ENCODE measurements at regions not wholly inside any gene's neighbourhood (a gene's known extent, or its start where the extent isn't known, plus 50 kb on each side); places are given as distances from the start of the nearest gene placed in this dataset.
A peak's percentile ranks its signal among the peaks of the same experiment; 100 is the strongest.

DNA sequence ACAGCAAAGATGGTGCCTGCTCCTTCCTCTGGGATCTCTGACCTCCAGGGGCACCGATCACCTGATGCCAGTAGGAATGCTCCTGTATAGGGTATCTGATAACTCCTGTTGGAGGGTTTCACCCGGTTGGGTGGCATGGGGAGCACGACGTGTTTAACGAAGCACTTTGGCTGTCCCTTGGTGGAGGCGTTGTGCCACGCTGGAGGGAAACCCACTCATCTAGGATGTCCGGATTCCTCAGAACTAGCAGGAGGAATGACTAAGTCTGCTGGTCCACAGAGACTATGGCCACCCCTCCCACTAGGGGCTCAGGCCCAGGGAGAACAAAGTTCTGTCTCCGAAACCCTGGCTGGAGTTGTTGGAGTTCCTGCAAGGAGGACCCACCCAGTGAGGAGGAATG lies 1624.4 kb downstream of the GRIK2 start:
- no peak overlapping the region for H3K4me3 ChIP-seq (ENCODE audit: low read length)

GRCh38 chr6:103011605-103012004 lies 1618.1 kb downstream of the GRIK2 start:
- Histone ChIP-seq H3K36me3 (ENCODE audit: control insufficient read depth, insufficient read depth, low read length) (no peaks in the 10 kb centered on the region), H3K9me3 (ENCODE audit: control insufficient read depth, low read depth, low read length) (no peaks in the 10 kb centered on the region), H3K4me3 (ENCODE audit: low read length) (no peak overlapping the region), H3K4me1 (ENCODE audit: control insufficient read depth, insufficient read depth, low read length) (no peaks in the 10 kb centered on the region), H3K27ac (ENCODE audit: low read length) (no peak overlapping the region), H3K27me3 (ENCODE audit: control insufficient read depth, insufficient read depth, low read length) (no peaks in the 10 kb centered on the region)
- WGBS (ENCODE audit: insufficient coverage, low lambda C conversion rate): 10% methylated on average over 1 of the region's 2 CpGs
- no peak for DNase-seq

More for the DNA sequence above, 1624.4 kb downstream of the GRIK2 start:
- Histone ChIP-seq H3K4me1 (ENCODE audit: control insufficient read depth, insufficient read depth, low read length) (no peaks in the 10 kb centered on the region), H3K27me3 (ENCODE audit: control insufficient read depth, insufficient read depth, low read length) (no peaks in the 10 kb centered on the region), H3K27ac (ENCODE audit: low read length) (no peak overlapping the region), H3K9me3 (ENCODE audit: control insufficient read depth, low read depth, low read length) (no peaks in the 10 kb centered on the region), H3K36me3 (ENCODE audit: control insufficient read depth, insufficient read depth, low read length) (no peaks in the 10 kb centered on the region)
- WGBS (ENCODE audit: insufficient coverage, low lambda C conversion rate): no CpG with 5 or more reads among the region's 9 CpGs
- DNase-seq: no peak

DNA sequence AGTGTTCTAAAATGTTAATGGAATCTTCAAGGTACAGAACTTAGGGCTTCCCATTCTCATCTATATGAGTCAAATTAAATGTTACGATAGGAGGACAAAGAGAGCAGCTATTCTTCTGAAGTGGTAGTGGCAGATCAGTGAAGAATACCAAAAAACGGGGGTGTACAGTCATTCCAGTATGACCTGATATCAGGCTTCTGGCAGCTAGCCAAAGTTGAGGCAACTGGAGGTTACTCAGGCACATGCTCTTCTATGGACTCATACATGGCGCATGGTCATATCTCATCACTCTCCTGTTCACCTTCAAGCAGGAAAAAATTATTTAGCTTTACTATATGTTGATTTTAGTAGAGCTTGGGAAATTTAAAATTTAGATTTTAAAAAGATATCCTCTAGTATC lies 1608.8 kb downstream of the GRIK2 start:
- WGBS (ENCODE audit: insufficient coverage, low lambda C conversion rate): 80% methylated on average over 2 of the region's 3 CpGs
- H3K36me3 ChIP-seq (ENCODE audit: control insufficient read depth, insufficient read depth, low read length): no peaks in the 10 kb centered on the region
- H3K4me3 ChIP-seq (ENCODE audit: low read length): no peak overlapping the region
- H3K4me1 ChIP-seq (ENCODE audit: control insufficient read depth, insufficient read depth, low read length): no peaks in the 10 kb centered on the region
- no peak for DNase-seq
- H3K27ac ChIP-seq (ENCODE audit: low read length): no peak overlapping the region
- H3K9me3 ChIP-seq (ENCODE audit: control insufficient read depth, low read depth, low read length): no peaks in the 10 kb centered on the region
- H3K27me3 ChIP-seq (ENCODE audit: control insufficient read depth, insufficient read depth, low read length): no peaks in the 10 kb centered on the region

DNA sequence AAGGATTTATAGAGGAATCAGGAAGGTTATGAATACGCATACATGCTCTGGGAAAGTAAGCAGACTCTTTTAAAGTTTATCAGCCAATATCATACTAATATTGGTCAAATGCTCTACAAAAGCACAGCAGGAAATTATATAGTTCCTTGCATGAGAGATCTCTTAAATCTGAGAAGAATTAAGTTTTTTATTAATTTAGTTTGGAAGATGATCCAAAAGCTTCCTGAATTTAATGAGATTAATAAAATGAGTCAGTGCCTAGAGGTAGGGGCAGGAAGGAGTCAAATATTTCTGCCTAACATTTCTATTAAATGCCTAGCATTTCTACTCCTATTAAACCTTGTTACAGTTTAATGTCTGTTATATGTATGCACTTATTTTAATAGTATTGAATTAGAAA lies 1608.2 kb downstream of the GRIK2 start:
- 100% methylated on average over 1 of the region's 1 CpG for WGBS (ENCODE audit: insufficient coverage, low lambda C conversion rate)
- H3K27me3 ChIP-seq (ENCODE audit: control insufficient read depth, insufficient read depth, low read length): no peaks in the 10 kb centered on the region
- no peaks in the 10 kb centered on the region for H3K36me3 ChIP-seq (ENCODE audit: control insufficient read depth, insufficient read depth, low read length)
- no peak for DNase-seq
- no peak overlapping the region for H3K4me3 ChIP-seq (ENCODE audit: low read length)
- H3K27ac ChIP-seq (ENCODE audit: low read length): no peak overlapping the region
- H3K9me3 ChIP-seq (ENCODE audit: control insufficient read depth, low read depth, low read length): no peaks in the 10 kb centered on the region
- H3K4me1 ChIP-seq (ENCODE audit: control insufficient read depth, insufficient read depth, low read length): no peaks in the 10 kb centered on the region

DNA sequence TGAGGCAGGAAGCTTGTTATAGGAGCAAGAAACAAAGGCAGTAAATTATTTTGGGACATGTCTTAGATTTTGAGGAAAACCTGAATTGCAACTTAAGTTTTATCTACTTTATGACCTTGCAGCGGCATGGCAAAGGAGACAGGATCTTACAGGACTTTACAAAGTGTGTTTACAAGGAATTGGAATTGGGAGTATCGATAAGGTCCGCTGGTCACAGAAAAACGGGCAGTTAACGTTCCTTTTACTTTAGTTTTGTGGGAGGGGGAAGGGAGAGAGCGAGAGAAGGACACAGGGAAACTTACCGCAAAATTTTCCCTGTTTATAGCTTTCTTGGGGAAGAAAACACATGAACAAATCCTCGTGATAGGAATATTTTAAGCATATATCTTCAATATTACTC lies 1607.2 kb downstream of the GRIK2 start:
- Histone ChIP-seq H3K27me3 (ENCODE audit: control insufficient read depth, insufficient read depth, low read length) (no peaks in the 10 kb centered on the region), H3K27ac (ENCODE audit: low read length) (no peak overlapping the region), H3K36me3 (ENCODE audit: control insufficient read depth, insufficient read depth, low read length) (no peaks in the 10 kb centered on the region), H3K4me3 (ENCODE audit: low read length) (peak overlapping the region; percentile 16), H3K4me1 (ENCODE audit: control insufficient read depth, insufficient read depth, low read length) (no peaks in the 10 kb centered on the region), H3K9me3 (ENCODE audit: control insufficient read depth, low read depth, low read length) (no peaks in the 10 kb centered on the region)
- no CpG with 5 or more reads among the region's 8 CpGs for WGBS (ENCODE audit: insufficient coverage, low lambda C conversion rate)
- DNase-seq: no peak

- DNase-seq: no peak
- no peak overlapping the region for H3K27ac ChIP-seq (ENCODE audit: low read length)
- no peaks in the 10 kb centered on the region for H3K36me3 ChIP-seq (ENCODE audit: control insufficient read depth, insufficient read depth, low read length)
- no peaks in the 10 kb centered on the region for H3K27me3 ChIP-seq (ENCODE audit: control insufficient read depth, insufficient read depth, low read length)
- H3K4me1 ChIP-seq (ENCODE audit: control insufficient read depth, insufficient read depth, low read length): no peaks in the 10 kb centered on the region
- H3K9me3 ChIP-seq (ENCODE audit: control insufficient read depth, low read depth, low read length): no peaks in the 10 kb centered on the region
- no peak overlapping the region for H3K4me3 ChIP-seq (ENCODE audit: low read length)
These were observed 1602.0 kb downstream of the GRIK2 start for GRCh38 chr6:102995491-102995890.

- Histone ChIP-seq H3K27ac (ENCODE audit: low read length) (no peak overlapping the region), H3K4me1 (ENCODE audit: control insufficient read depth, insufficient read depth, low read length) (no peaks in the 10 kb centered on the region), H3K4me3 (ENCODE audit: low read length) (no peak overlapping the region), H3K36me3 (ENCODE audit: control insufficient read depth, insufficient read depth, low read length) (no peaks in the 10 kb centered on the region), H3K27me3 (ENCODE audit: control insufficient read depth, insufficient read depth, low read length) (no peaks in the 10 kb centered on the region), H3K9me3 (ENCODE audit: control insufficient read depth, low read depth, low read length) (no peaks in the 10 kb centered on the region)
- no peak for DNase-seq
- WGBS (ENCODE audit: insufficient coverage, low lambda C conversion rate): 67% methylated on average over 1 of the region's 1 CpG
These were observed 1601.4 kb downstream of the GRIK2 start for GRCh38 chr6:102994866-102995265.

DNA sequence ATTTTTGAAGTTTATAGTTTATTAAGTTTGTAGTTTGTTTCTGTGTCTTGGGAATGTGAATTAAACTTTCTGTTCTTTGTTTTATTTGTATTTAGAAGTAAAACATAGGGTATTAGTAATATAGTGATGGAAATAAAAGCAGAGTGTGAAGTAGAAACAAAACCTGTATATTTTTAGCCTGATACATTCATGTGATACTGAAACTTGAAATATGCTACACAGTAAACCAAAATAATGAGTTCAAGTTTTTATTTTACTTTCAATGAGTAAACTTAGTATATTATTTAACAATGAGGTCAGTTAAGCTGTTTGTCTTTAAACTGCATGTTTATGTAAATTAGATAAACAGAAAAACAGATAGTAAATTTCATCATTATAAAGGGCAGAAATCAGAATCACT lies 1592.6 kb downstream of the GRIK2 start:
- Histone ChIP-seq H3K9me3 (ENCODE audit: control insufficient read depth, low read depth, low read length) (no peaks in the 10 kb centered on the region), H3K4me1 (ENCODE audit: control insufficient read depth, insufficient read depth, low read length) (no peaks in the 10 kb centered on the region), H3K36me3 (ENCODE audit: control insufficient read depth, insufficient read depth, low read length) (no peaks in the 10 kb centered on the region), H3K4me3 (ENCODE audit: low read length) (no peak overlapping the region), H3K27ac (ENCODE audit: low read length) (no peak overlapping the region), H3K27me3 (ENCODE audit: control insufficient read depth, insufficient read depth, low read length) (no peaks in the 10 kb centered on the region)
- DNase-seq: no peak

- Histone ChIP-seq H3K4me3 (ENCODE audit: low read length) (no peak overlapping the region), H3K36me3 (ENCODE audit: control insufficient read depth, insufficient read depth, low read length) (no peaks in the 10 kb centered on the region), H3K27ac (ENCODE audit: low read length) (no peak overlapping the region), H3K9me3 (ENCODE audit: control insufficient read depth, low read depth, low read length) (no peaks in the 10 kb centered on the region), H3K4me1 (ENCODE audit: control insufficient read depth, insufficient read depth, low read length) (no peaks in the 10 kb centered on the region), H3K27me3 (ENCODE audit: control insufficient read depth, insufficient read depth, low read length) (no peaks in the 10 kb centered on the region)
- WGBS (ENCODE audit: insufficient coverage, low lambda C conversion rate): no CpG with 5 or more reads among the region's 1 CpG
- DNase-seq: no peak
These were observed 1590.8 kb downstream of the GRIK2 start for GRCh38 chr6:102984357-102984756.

DNA sequence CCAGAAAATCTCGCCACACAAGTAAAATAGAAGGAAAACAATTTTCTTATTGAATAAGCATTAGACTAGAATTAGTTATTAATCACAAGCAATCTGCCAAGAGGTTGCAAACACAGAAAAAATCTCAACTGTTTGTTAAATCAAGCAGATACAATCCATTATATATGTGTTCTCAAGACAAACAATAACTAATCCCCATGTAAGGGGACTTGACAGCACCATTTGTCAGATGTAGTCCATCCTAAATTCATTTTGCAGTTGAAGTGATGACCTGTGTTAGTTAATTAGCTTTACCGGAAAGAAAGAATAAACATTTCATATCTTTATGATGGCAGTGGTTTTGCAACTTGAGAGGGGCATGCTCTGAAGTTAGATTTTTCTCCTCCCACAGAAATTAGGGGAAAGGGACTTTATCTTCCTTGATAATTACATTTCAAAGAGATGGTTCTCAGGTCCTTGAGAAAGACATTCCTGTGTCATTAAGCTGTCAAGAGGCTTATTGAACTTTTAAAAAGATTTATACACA lies 1588.0 kb downstream of the GRIK2 start:
- H3K4me3 ChIP-seq (ENCODE audit: low read length): no peak overlapping the region
- DNase-seq: peak in 1 of 2 donors; percentile 22
- H3K9me3 ChIP-seq (ENCODE audit: control insufficient read depth, low read depth, low read length): no peaks in the 10 kb centered on the region
- 75% methylated on average over 1 of the region's 2 CpGs for WGBS (ENCODE audit: insufficient coverage, low lambda C conversion rate)
- no peaks in the 10 kb centered on the region for H3K27me3 ChIP-seq (ENCODE audit: control insufficient read depth, insufficient read depth, low read length)
- H3K27ac ChIP-seq (ENCODE audit: low read length): no peak overlapping the region
- no peaks in the 10 kb centered on the region for H3K36me3 ChIP-seq (ENCODE audit: control insufficient read depth, insufficient read depth, low read length)
- H3K4me1 ChIP-seq (ENCODE audit: control insufficient read depth, insufficient read depth, low read length): no peaks in the 10 kb centered on the region

DNA sequence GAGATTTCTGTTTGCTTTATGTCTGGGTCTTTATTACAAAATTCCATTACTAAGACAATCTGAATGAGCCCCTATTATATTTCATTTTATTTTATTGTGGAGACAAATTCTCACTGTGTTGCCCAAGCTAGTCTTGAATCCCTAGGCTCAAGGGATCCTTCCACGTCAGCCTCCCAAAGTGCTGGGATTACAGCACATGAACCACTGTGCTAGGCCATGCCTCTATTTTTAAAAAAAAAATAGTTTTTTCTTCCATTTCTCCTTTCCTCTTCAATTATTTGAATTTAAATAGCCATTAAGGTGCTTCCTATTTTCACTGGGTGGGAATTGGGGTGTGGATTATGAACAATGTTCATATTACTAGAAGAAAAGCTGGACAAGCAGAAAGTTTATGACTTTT lies 1587.4 kb downstream of the GRIK2 start:
- Histone ChIP-seq H3K27ac (ENCODE audit: low read length) (no peak overlapping the region), H3K27me3 (ENCODE audit: control insufficient read depth, insufficient read depth, low read length) (no peaks in the 10 kb centered on the region), H3K9me3 (ENCODE audit: control insufficient read depth, low read depth, low read length) (no peaks in the 10 kb centered on the region), H3K36me3 (ENCODE audit: control insufficient read depth, insufficient read depth, low read length) (no peaks in the 10 kb centered on the region), H3K4me1 (ENCODE audit: control insufficient read depth, insufficient read depth, low read length) (no peaks in the 10 kb centered on the region), H3K4me3 (ENCODE audit: low read length) (no peak overlapping the region)
- no peak for DNase-seq
- WGBS (ENCODE audit: insufficient coverage, low lambda C conversion rate): no CpG with 5 or more reads among the region's 1 CpG

All from large intestine (tissue), 3 donors.